H9 (cell line): ENCODE measurements at regions not wholly inside any gene's neighbourhood (a gene's known extent, or its start where the extent isn't known, plus 50 kb on each side); places are given as distances from the start of the nearest gene placed in this dataset.

Source experiments
- DNase-seq: peaks from one replicate; pipeline ENCODE4 v3.0.0-alpha.2; 2017
- H2AFZ ChIP-seq: one replicate; pipeline ENCODE4 v1.6.1; 2013; ENCODE audit warnings: mild to moderate bottlenecking, low read length, control low read depth, moderate library complexity
- H2AK5ac ChIP-seq: 2 replicates; pipeline ENCODE4 v1.6.1; 2013; ENCODE audit warnings: low read length, control low read depth, mixed read lengths; ENCODE audit not compliant: insufficient read length
- H2BK120ac ChIP-seq: one replicate; pipeline ENCODE4 v1.6.1; 2013; ENCODE audit warnings: low read depth, mild to moderate bottlenecking, low read length, control low read depth, inconsistent platforms; ENCODE audit not compliant: poor library complexity, severe bottlenecking
- H2BK12ac ChIP-seq: 2 replicates; pipeline ENCODE4 v1.6.1; 2013; ENCODE audit warnings: low read length, control low read depth, mixed read lengths, low read depth; ENCODE audit not compliant: insufficient read length
- H2BK15ac ChIP-seq: 2 replicates; pipeline ENCODE4 v1.6.1; 2013; ENCODE audit warnings: low read depth, low read length, control low read depth
- H2BK20ac ChIP-seq: one replicate; pipeline ENCODE4 v1.6.1; 2013; ENCODE audit warnings: low read depth, mild to moderate bottlenecking, low read length, control low read depth, inconsistent platforms; ENCODE audit not compliant: poor library complexity, severe bottlenecking
- H2BK5ac ChIP-seq: 2 replicates; pipeline ENCODE4 v1.6.1; 2013; ENCODE audit warnings: low read length, control low read depth, mixed read lengths; ENCODE audit not compliant: insufficient read length
- H3K14ac ChIP-seq: 2 replicates; pipeline ENCODE4 v1.6.1; 2013; ENCODE audit warnings: low read length, control low read depth; ENCODE audit not compliant: insufficient read depth
- H3K18ac ChIP-seq: 2 replicates; pipeline ENCODE4 v1.6.1; 2013; ENCODE audit warnings: low read depth, mild to moderate bottlenecking, mixed read lengths, low read length, control low read depth; ENCODE audit not compliant: insufficient read length
- H3K23ac ChIP-seq: 2 replicates; pipeline ENCODE4 v1.6.1; 2013; ENCODE audit warnings: low read length, control low read depth, mixed read lengths, low read depth; ENCODE audit not compliant: insufficient read length
- H3K23me2 ChIP-seq: 2 replicates; pipeline ENCODE4 v1.6.1; 2013; ENCODE audit warnings: low read depth, mild to moderate bottlenecking, mixed read lengths, low read length, control low read depth; ENCODE audit not compliant: insufficient read length, poor library complexity, severe bottlenecking
- H3K27ac ChIP-seq: 2 replicates; pipeline ENCODE4 v1.5.1; 2013; ENCODE audit warnings: low read length, control low read depth, mixed read lengths, low read depth; ENCODE audit not compliant: insufficient read length
- H3K27me3 ChIP-seq: 2 replicates; pipeline ENCODE4 v1.6.1; 2013; ENCODE audit warnings: low read length, control low read depth, inconsistent platforms; ENCODE audit not compliant: insufficient read depth
- H3K4ac ChIP-seq: 2 replicates; pipeline ENCODE4 v1.6.1; 2013; ENCODE audit warnings: low read depth, mild to moderate bottlenecking, control low read depth, inconsistent platforms, low read length, moderate library complexity
- H3K4me1 ChIP-seq: 2 replicates; pipeline ENCODE4 v1.6.1; 2013; ENCODE audit warnings: low read length, control low read depth, inconsistent platforms; ENCODE audit not compliant: insufficient read depth
- H3K4me2 ChIP-seq: 2 replicates; pipeline ENCODE4 v1.6.1; 2013; ENCODE audit warnings: low read length, control low read depth, mixed read lengths; ENCODE audit not compliant: insufficient read length, insufficient read depth
- H3K56ac ChIP-seq: 2 replicates; pipeline ENCODE4 v1.6.1; 2013; ENCODE audit warnings: low read depth, mild to moderate bottlenecking, mixed read lengths, low read length, control low read depth; ENCODE audit not compliant: insufficient read length
- H3K79me1 ChIP-seq: 2 replicates; pipeline ENCODE4 v1.6.1; 2013; ENCODE audit warnings: low read depth, mild to moderate bottlenecking, moderate library complexity, low read length, control low read depth, inconsistent platforms; ENCODE audit not compliant: insufficient read depth, poor library complexity, severe bottlenecking
- H3K79me2 ChIP-seq: 2 replicates; pipeline ENCODE4 v1.6.1; 2013; ENCODE audit warnings: low read length, control low read depth, inconsistent platforms; ENCODE audit not compliant: insufficient read depth
- H3K9ac ChIP-seq: 2 replicates; pipeline ENCODE4 v1.6.1; 2013; ENCODE audit warnings: low read length, control low read depth, mixed read lengths; ENCODE audit not compliant: insufficient read length; ENCODE audit errors: extremely low read depth
- H3K9me3 ChIP-seq: one replicate; pipeline ENCODE4 v1.6.1; 2013; ENCODE audit warnings: low read depth, low read length, inconsistent platforms; ENCODE audit not compliant: control insufficient read depth
- H3T11ph ChIP-seq: one replicate; pipeline ENCODE4 v1.6.1; 2013; ENCODE audit warnings: mild to moderate bottlenecking, low read length, control low read depth, inconsistent platforms
- H4K20me1 ChIP-seq: one replicate; pipeline ENCODE4 v1.6.1; 2013; ENCODE audit not compliant: control insufficient read depth, insufficient read length, insufficient read depth
- H4K5ac ChIP-seq: 2 replicates; pipeline ENCODE4 v1.6.1; 2013; ENCODE audit warnings: low read depth, mild to moderate bottlenecking, mixed read lengths, low read length, control low read depth; ENCODE audit not compliant: insufficient read length
- H4K8ac ChIP-seq: replicated peaks from 2 replicates; pipeline ENCODE4 v1.6.1; 2013; ENCODE audit warnings: low read length, control low read depth, mixed read lengths, low read depth; ENCODE audit not compliant: insufficient read length
- H4K91ac ChIP-seq: 2 replicates; pipeline ENCODE4 v1.6.1; 2013; ENCODE audit warnings: low read depth, mild to moderate bottlenecking, moderate library complexity, mixed read lengths, low read length, control low read depth; ENCODE audit not compliant: insufficient read length
- H3K27ac Mint-ChIP-seq, 3 experiments: 2 replicates in 2 of 3; 3 replicates in 1 of 3; pipeline ENCODE4 v1.8.0; 2020 to 2021; ENCODE audit warnings: mixed read lengths in 3 of 3, mild to moderate bottlenecking in 1 of 3, moderate library complexity in 1 of 3
- H3K27me3 Mint-ChIP-seq: 2 replicates; pipeline ENCODE4 v1.8.0; 2021; ENCODE audit warnings: low read depth, mild to moderate bottlenecking, moderate library complexity, mixed read lengths
- H3K36me3 Mint-ChIP-seq, 3 experiments: 2 replicates in 2 of 3; 3 replicates in 1 of 3; pipeline ENCODE4 v1.8.0; 2020 to 2021; ENCODE audit warnings: low read depth in 3 of 3, mixed read lengths in 3 of 3; ENCODE audit not compliant: insufficient read depth in 1 of 3
- H3K4me1 Mint-ChIP-seq, 2 experiments: 2 replicates each; pipeline ENCODE4 v1.8.0; 2020; ENCODE audit warnings: mixed read lengths in 2 of 2
- H3K4me3 Mint-ChIP-seq, 2 experiments: 2 replicates in 1 of 2; 3 replicates in 1 of 2; pipeline ENCODE4 v1.8.0; 2020 to 2021; ENCODE audit warnings: mild to moderate bottlenecking in 2 of 2, mixed read lengths in 2 of 2, moderate library complexity in 1 of 2
- H3K9me3 Mint-ChIP-seq, 2 experiments: 2 replicates in 1 of 2; 3 replicates in 1 of 2; pipeline ENCODE4 v1.8.0; 2020; ENCODE audit warnings: mild to moderate bottlenecking in 2 of 2, mixed read lengths in 2 of 2, moderate library complexity in 1 of 2
- TF ChIP-seq, protein P1 (sequence below): fragments of 200-600 bp; sonication (generic); conservative IDR thresholded peaks from 3 replicates; pipeline ENCODE4 v1.8.0; 2021; ENCODE audit warnings: antibody characterized with exemption, mild to moderate bottlenecking

DNA sequence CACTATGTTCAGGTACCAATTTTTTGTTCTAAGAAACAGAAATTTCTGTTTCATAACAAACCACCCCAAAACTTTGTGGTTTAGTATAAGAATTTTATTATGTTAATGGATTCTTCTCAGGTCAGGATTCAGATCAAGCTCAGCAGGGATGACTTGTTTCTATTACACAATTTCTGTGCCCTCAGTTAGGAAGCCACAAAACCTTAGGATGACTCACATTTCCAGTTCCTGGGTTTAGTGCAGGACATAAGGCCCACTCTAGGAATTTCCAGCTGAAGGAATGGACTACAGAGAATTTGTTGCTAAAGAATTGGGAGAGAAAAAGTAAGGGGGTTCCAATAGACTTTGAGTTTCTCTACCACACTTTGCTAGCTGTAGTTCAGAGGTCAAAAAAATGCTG, 629.3 kb downstream of the ANXA1 start:
- Mint-ChIP-seq H3K36me3 (peaks cover 4 to 14% (median 6%) of the 10 kb centered on the region in 3 experiments; a peak in 6 of 7 replicates), H3K9me3 (peaks cover 0 to 7% of the 10 kb centered on the region in 2 experiments; a peak in 2 of 5 replicates), H3K27ac (no peak overlapping the region; a peak in 1 of 7 replicates), H3K4me3 (no peak overlapping the region), H3K4me1 (no peaks in the 10 kb centered on the region), H3K27me3 (no peaks in the 10 kb centered on the region)
- Histone ChIP-seq H4K20me1 (no peaks in the 10 kb centered on the region), H3K23ac (no peak overlapping the region), H3K27me3 (no peaks in the 10 kb centered on the region), H4K5ac (no peak overlapping the region), H3K27ac (no peak overlapping the region), H4K8ac (no peak overlapping the region), H3K23me2 (no peaks in the 10 kb centered on the region), H3K18ac (no peak overlapping the region), H2BK12ac (no peak overlapping the region), H2BK20ac (no peak overlapping the region), H3K4me2 (no peak overlapping the region), H3K9me3 (no peaks in the 10 kb centered on the region), H2AFZ (no peak overlapping the region), H2AK5ac (no peak overlapping the region), H3K4me1 (no peaks in the 10 kb centered on the region), H3K4ac (no peak overlapping the region), H3T11ph (no peak overlapping the region), H3K79me1 (no peaks in the 10 kb centered on the region), H2BK5ac (no peak overlapping the region), H2BK15ac (no peak overlapping the region), H4K91ac (no peak overlapping the region), H3K9ac (no peak overlapping the region), H3K56ac (no peak overlapping the region), H3K14ac (no peak overlapping the region), H3K79me2 (no peaks in the 10 kb centered on the region), H2BK120ac (no peak overlapping the region)
- TF ChIP-seq, protein P1, sequence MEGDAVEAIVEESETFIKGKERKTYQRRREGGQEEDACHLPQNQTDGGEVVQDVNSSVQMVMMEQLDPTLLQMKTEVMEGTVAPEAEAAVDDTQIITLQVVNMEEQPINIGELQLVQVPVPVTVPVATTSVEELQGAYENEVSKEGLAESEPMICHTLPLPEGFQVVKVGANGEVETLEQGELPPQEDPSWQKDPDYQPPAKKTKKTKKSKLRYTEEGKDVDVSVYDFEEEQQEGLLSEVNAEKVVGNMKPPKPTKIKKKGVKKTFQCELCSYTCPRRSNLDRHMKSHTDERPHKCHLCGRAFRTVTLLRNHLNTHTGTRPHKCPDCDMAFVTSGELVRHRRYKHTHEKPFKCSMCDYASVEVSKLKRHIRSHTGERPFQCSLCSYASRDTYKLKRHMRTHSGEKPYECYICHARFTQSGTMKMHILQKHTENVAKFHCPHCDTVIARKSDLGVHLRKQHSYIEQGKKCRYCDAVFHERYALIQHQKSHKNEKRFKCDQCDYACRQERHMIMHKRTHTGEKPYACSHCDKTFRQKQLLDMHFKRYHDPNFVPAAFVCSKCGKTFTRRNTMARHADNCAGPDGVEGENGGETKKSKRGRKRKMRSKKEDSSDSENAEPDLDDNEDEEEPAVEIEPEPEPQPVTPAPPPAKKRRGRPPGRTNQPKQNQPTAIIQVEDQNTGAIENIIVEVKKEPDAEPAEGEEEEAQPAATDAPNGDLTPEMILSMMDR: no peak
- DNase-seq: no peak
